ENCODE measurements at regions not wholly inside any gene's neighbourhood (a gene's known extent, or its start where the extent isn't known, plus 50 kb on each side); places are given as distances from the start of the nearest gene placed in this dataset.

GRCh38 chr5:121384359-121384758, 467.3 kb upstream of the FTMT start:
- TF ChIP-seq EZH2phosphoT487 (IDR thresholded peaks at IDR 0.05; ENCODE audit: borderline replicate concordance) (no peak), YY1 (IDR thresholded peaks at IDR 0.05; ENCODE audit: extremely low read depth, insufficient replicate concordance, low read depth, low read length) (no peak), POLR2A (IDR thresholded peaks at IDR 0.05; ENCODE audit: borderline replicate concordance, extremely low read depth, insufficient read depth, insufficient read length) (no peak), EGR1 (IDR thresholded peaks at IDR 0.05; ENCODE audit: low read depth) (no peak), ZNF274 (IDR thresholded peaks at IDR 0.05; ENCODE audit: low read depth, low read length) (no peak), ZFX (IDR thresholded peaks at IDR 0.05) (no peak), POLR2AphosphoS5 (IDR thresholded peaks at IDR 0.05; ENCODE audit: low read depth, low read length) (no peak), ATF3 (IDR thresholded peaks at IDR 0.05) (no peak), SP1 (IDR thresholded peaks at IDR 0.05; ENCODE audit: low read depth) (no peak), EZH2 (IDR thresholded peaks at IDR 0.05) (no peak)
- TF ChIP-seq, protein P1, sequence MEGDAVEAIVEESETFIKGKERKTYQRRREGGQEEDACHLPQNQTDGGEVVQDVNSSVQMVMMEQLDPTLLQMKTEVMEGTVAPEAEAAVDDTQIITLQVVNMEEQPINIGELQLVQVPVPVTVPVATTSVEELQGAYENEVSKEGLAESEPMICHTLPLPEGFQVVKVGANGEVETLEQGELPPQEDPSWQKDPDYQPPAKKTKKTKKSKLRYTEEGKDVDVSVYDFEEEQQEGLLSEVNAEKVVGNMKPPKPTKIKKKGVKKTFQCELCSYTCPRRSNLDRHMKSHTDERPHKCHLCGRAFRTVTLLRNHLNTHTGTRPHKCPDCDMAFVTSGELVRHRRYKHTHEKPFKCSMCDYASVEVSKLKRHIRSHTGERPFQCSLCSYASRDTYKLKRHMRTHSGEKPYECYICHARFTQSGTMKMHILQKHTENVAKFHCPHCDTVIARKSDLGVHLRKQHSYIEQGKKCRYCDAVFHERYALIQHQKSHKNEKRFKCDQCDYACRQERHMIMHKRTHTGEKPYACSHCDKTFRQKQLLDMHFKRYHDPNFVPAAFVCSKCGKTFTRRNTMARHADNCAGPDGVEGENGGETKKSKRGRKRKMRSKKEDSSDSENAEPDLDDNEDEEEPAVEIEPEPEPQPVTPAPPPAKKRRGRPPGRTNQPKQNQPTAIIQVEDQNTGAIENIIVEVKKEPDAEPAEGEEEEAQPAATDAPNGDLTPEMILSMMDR (IDR thresholded peaks at IDR 0.05 in 2 of 3, conservative IDR thresholded peaks at IDR 0.05 in 1 of 3; ENCODE audit: borderline replicate concordance in 1 of 3, insufficient read depth in 1 of 3, low read depth in 2 of 3, low read length in 2 of 3): no peak
- TF ChIP-seq, protein P2, sequence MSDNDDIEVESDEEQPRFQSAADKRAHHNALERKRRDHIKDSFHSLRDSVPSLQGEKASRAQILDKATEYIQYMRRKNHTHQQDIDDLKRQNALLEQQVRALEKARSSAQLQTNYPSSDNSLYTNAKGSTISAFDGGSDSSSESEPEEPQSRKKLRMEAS (IDR thresholded peaks at IDR 0.05): no peak
- TF ChIP-seq, protein P3, sequence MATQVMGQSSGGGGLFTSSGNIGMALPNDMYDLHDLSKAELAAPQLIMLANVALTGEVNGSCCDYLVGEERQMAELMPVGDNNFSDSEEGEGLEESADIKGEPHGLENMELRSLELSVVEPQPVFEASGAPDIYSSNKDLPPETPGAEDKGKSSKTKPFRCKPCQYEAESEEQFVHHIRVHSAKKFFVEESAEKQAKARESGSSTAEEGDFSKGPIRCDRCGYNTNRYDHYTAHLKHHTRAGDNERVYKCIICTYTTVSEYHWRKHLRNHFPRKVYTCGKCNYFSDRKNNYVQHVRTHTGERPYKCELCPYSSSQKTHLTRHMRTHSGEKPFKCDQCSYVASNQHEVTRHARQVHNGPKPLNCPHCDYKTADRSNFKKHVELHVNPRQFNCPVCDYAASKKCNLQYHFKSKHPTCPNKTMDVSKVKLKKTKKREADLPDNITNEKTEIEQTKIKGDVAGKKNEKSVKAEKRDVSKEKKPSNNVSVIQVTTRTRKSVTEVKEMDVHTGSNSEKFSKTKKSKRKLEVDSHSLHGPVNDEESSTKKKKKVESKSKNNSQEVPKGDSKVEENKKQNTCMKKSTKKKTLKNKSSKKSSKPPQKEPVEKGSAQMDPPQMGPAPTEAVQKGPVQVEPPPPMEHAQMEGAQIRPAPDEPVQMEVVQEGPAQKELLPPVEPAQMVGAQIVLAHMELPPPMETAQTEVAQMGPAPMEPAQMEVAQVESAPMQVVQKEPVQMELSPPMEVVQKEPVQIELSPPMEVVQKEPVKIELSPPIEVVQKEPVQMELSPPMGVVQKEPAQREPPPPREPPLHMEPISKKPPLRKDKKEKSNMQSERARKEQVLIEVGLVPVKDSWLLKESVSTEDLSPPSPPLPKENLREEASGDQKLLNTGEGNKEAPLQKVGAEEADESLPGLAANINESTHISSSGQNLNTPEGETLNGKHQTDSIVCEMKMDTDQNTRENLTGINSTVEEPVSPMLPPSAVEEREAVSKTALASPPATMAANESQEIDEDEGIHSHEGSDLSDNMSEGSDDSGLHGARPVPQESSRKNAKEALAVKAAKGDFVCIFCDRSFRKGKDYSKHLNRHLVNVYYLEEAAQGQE (IDR thresholded peaks at IDR 0.05; ENCODE audit: low read depth): no peak

Data from HCT116 (cell line).